OCI-LY7 (cell line): ENCODE measurements at regions not wholly inside any gene's neighbourhood (a gene's known extent, or its start where the extent isn't known, plus 50 kb on each side); places are given as distances from the start of the nearest gene placed in this dataset.

Experiments used
- BruUV-seq: library from RNA; stranded (reverse); fragments of 400-500 nt; replicated peaks from 2 replicates; lab custom pipeline; 2021; lab: Mats Ljungman, UMichigan
- CTCF ChIA-PET: fragments of 300-600 bp; sonication (Branson Sonifier 250); formaldehyde crosslinking; loops from one replicate; lab custom pipeline; 2022; ENCODE audit warnings: antibody characterized with exemption; ENCODE audit not compliant: unreplicated experiment; lab: Charles Lee
- POLR2A ChIA-PET: fragments of 300-600 bp; sonication (Branson Sonifier 250); formaldehyde crosslinking; loops from one replicate; lab custom pipeline; 2022; ENCODE audit warnings: antibody characterized with exemption; lab: Charles Lee
- DNase-seq: peaks from one replicate; pipeline ENCODE4 v3.0.0-alpha.2; 2015; ENCODE audit warnings: low spot score
- H2AFZ ChIP-seq: fragments of 200-600 bp; sonication (generic), shearing (Covaris generic); 2 replicates; pipeline ENCODE4 v1.6.1; 2014; ENCODE audit warnings: mild to moderate bottlenecking, antibody characterized with exemption, low read length, moderate library complexity
- H3K27ac ChIP-seq: fragments of 200-600 bp; sonication (generic); 2 replicates; pipeline ENCODE4 v1.5.1; 2014; ENCODE audit warnings: mixed run types, low read depth, mild to moderate bottlenecking, moderate library complexity, low read length, inconsistent platforms; ENCODE audit not compliant: poor library complexity, severe bottlenecking
- H3K36me3 ChIP-seq: fragments of 200-600 bp; sonication (generic); 2 replicates; pipeline ENCODE4 v1.6.1; 2014; ENCODE audit warnings: mild to moderate bottlenecking, antibody characterized with exemption, low read length, moderate library complexity, mixed read lengths; ENCODE audit not compliant: insufficient read depth
- H3K4me1 ChIP-seq: fragments of 200-600 bp; sonication (generic); 2 replicates; pipeline ENCODE4 v1.5.1; 2014; ENCODE audit warnings: mild to moderate bottlenecking, low read length; ENCODE audit not compliant: insufficient read depth, poor library complexity, severe bottlenecking
- H3K4me2 ChIP-seq: fragments of 200-600 bp; sonication (generic); 2 replicates; pipeline ENCODE4 v1.6.1; 2014; ENCODE audit warnings: mild to moderate bottlenecking, low read length
- H3K4me3 ChIP-seq: fragments of 200-600 bp; sonication (generic); 2 replicates; pipeline ENCODE4 v1.5.1; 2014; ENCODE audit warnings: mild to moderate bottlenecking, low read depth, low read length; ENCODE audit not compliant: poor library complexity, severe bottlenecking
- H3K79me2 ChIP-seq: fragments of 200-600 bp; sonication (generic); 2 replicates; pipeline ENCODE4 v1.6.1; 2016; ENCODE audit warnings: low read depth, mild to moderate bottlenecking, low read length, moderate library complexity, mixed read lengths; ENCODE audit not compliant: insufficient read depth
- H3K9me2 ChIP-seq: fragments of 200-600 bp; sonication (generic); 2 replicates; pipeline ENCODE4 v1.6.1; 2016; ENCODE audit warnings: mild to moderate bottlenecking, low read length, mixed read lengths; ENCODE audit not compliant: insufficient read depth
- H3K9me3 ChIP-seq: fragments of 200-600 bp; sonication (generic); 2 replicates; pipeline ENCODE4 v1.6.1; 2014; ENCODE audit warnings: mild to moderate bottlenecking, mixed run types, low read length, mixed read lengths
- H4K20me1 ChIP-seq: fragments of 200-600 bp; sonication (generic); 2 replicates; pipeline ENCODE4 v1.6.1; 2014; ENCODE audit warnings: mild to moderate bottlenecking, antibody characterized with exemption, low read length, moderate library complexity, mixed read lengths; ENCODE audit not compliant: insufficient read depth
- EZH2phosphoT487 ChIP-seq: fragments of 200-600 bp; sonication (generic); IDR thresholded peaks from 2 replicates; pipeline ENCODE4 v1.6.1; 2018; ENCODE audit warnings: low read depth, borderline replicate concordance, mild to moderate bottlenecking, mixed run types, antibody characterized with exemption, low read length, moderate library complexity, mixed read lengths
- intact Hi-C: fragments of 100-400 bp; cut with micrococcal nuclease; formaldehyde crosslinking; loops from one replicate; pipeline ENCODE4 v1.10.0; 2022; ENCODE audit not compliant: unreplicated experiment
- TF ChIP-seq, protein P1 (sequence below): fragments of 200-600 bp; sonication (generic); conservative IDR thresholded peaks from 2 replicates; pipeline ENCODE4 v1.5.1; 2014; ENCODE audit warnings: mild to moderate bottlenecking, antibody characterized with exemption, low read length, moderate library complexity, mixed read lengths

DNA sequence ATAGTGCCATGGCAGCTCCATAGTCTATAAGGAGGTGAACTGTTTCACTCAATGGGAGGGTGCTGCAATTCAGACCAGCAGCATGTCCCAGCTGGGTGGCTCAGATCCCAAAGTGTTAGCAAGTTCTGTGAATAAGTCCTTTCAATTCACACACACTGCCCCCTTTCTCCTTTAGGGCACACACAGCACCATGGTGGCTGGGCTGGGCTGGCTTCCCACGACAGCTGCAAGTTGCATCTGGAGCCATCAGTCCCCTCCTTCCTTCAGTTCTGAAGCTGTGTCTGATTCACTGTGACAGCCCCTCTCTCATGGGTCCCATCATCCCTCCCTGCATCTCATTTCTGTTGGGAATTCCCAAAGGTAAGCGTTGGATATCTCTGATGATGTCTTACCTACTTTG is 324.1 kb upstream of the NCAM1 start:
- Histone ChIP-seq H3K4me2 (no peak overlapping the region), H3K4me3 (no peak overlapping the region), H3K4me1 (no peaks in the 10 kb centered on the region), H3K9me3 (no peaks in the 10 kb centered on the region), H4K20me1 (no peaks in the 10 kb centered on the region), H3K9me2 (no peaks in the 10 kb centered on the region), H3K27ac (no peak overlapping the region), H3K79me2 (no peaks in the 10 kb centered on the region), H3K36me3 (no peaks in the 10 kb centered on the region), H2AFZ (no peak overlapping the region)
- TF ChIP-seq, protein P1, sequence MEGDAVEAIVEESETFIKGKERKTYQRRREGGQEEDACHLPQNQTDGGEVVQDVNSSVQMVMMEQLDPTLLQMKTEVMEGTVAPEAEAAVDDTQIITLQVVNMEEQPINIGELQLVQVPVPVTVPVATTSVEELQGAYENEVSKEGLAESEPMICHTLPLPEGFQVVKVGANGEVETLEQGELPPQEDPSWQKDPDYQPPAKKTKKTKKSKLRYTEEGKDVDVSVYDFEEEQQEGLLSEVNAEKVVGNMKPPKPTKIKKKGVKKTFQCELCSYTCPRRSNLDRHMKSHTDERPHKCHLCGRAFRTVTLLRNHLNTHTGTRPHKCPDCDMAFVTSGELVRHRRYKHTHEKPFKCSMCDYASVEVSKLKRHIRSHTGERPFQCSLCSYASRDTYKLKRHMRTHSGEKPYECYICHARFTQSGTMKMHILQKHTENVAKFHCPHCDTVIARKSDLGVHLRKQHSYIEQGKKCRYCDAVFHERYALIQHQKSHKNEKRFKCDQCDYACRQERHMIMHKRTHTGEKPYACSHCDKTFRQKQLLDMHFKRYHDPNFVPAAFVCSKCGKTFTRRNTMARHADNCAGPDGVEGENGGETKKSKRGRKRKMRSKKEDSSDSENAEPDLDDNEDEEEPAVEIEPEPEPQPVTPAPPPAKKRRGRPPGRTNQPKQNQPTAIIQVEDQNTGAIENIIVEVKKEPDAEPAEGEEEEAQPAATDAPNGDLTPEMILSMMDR: no peak
- no peak for TF ChIP-seq EZH2phosphoT487
- no TSS peak for BruUV-seq
- no peak for DNase-seq
- intact Hi-C loops: no loop called here
- CTCF ChIA-PET: no interaction called here
- POLR2A ChIA-PET: no interaction called here

DNA sequence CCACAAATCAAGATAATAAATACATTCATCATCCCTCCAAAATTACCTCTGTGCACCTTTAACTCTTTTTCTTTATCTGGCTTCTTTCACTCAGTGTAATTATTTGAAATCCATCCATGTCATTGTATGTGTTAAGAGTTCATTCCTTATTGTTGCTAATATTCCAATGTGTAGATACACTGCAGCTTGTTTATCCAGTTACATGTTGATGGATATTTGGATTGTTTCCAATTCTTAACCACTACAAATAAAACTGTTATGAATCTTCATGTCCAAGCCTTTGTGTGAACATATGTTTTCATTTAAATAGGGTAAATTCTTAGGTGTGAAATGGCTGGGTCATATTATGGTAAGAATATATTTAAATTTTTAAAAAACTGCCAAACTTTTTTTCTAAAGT is 323.3 kb upstream of the NCAM1 start:
- H4K20me1 ChIP-seq: no peaks in the 10 kb centered on the region
- H3K4me2 ChIP-seq: no peak overlapping the region
- H3K9me2 ChIP-seq: no peaks in the 10 kb centered on the region
- no peaks in the 10 kb centered on the region for H3K36me3 ChIP-seq
- H3K27ac ChIP-seq: no peak overlapping the region
- no TSS peak for BruUV-seq
- no peaks in the 10 kb centered on the region for H3K4me1 ChIP-seq
- POLR2A ChIA-PET: no interaction called here
- H3K9me3 ChIP-seq: no peaks in the 10 kb centered on the region
- H3K79me2 ChIP-seq: no peaks in the 10 kb centered on the region
- TF ChIP-seq, protein P1: no peak
- TF ChIP-seq EZH2phosphoT487: no peak
- no peak for DNase-seq
- H3K4me3 ChIP-seq: no peak overlapping the region
- intact Hi-C loops: no loop called here
- CTCF ChIA-PET: no interaction called here
- H2AFZ ChIP-seq: no peak overlapping the region

DNA sequence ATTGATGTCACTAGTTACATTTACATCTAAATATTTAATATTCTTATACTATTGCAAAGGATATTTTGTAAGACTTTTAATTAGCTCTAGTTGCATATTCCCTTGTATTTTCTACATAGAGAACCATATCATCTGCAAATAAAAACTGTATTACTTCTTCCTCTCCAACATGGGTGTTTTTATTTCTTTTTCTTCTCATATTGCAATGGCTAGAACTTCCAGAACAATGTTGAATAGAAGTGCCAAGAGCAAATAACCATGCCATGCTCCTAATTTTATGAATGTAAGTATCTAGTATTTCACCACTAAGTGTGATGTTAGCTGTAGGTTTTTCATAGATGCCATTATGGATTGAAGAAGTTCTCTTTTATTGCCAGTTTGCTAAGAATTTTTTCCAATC is 321.8 kb upstream of the NCAM1 start:
- Histone ChIP-seq H3K4me3 (no peak overlapping the region), H2AFZ (no peak overlapping the region), H3K9me3 (no peaks in the 10 kb centered on the region), H3K36me3 (no peaks in the 10 kb centered on the region), H3K4me1 (no peaks in the 10 kb centered on the region), H3K79me2 (no peaks in the 10 kb centered on the region), H3K9me2 (no peaks in the 10 kb centered on the region), H3K27ac (no peak overlapping the region), H3K4me2 (no peak overlapping the region), H4K20me1 (no peaks in the 10 kb centered on the region)
- no peak for DNase-seq
- intact Hi-C loops: no loop called here
- CTCF ChIA-PET: no interaction called here
- BruUV-seq: no TSS peak
- POLR2A ChIA-PET: no interaction called here
- TF ChIP-seq, protein P1: no peak
- TF ChIP-seq EZH2phosphoT487: no peak
